22Rv1 (cell line): ENCODE measurements at regions not wholly inside any gene's neighbourhood (a gene's known extent, or its start where the extent isn't known, plus 50 kb on each side); places are given as distances from the start of the nearest gene placed in this dataset.

Experiments
- ZFX ChIP-seq: fragments of 450-650 bp; IDR thresholded peaks from 2 replicates; pipeline ENCODE4 v1.6.1; 2017; ENCODE audit warnings: antibody characterized with exemption, borderline replicate concordance
- TF ChIP-seq, protein P1 (sequence below): fragments of 450-650 bp; IDR thresholded peaks from 2 replicates; pipeline ENCODE4 v1.5.1; 2017; ENCODE audit warnings: mild to moderate bottlenecking

DNA sequence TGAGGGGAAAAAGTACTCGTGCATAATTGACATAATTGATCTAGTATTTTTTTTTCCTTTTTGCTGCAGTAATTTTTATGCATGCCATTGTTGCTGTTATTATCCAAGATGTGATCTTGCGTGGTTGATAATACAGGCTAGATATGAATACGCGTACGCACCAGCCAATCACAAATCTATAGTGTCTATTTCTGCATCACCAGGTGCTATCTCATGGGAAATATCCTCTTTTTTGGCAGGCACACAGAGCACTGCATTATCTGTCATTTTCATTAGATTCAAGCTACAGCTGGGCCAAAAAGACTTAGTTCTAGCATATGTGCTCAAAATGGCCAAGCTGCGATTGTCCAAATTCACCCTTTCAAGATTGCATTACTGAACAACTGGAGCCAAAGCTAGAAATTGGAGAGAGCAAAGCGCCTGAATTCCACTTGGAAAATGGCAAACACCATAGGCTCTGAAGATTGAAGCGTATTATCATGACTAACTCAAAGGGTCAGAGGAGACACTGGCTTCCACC lies 181.1 kb downstream of the TSHZ3 start:
- TF ChIP-seq, protein P1, sequence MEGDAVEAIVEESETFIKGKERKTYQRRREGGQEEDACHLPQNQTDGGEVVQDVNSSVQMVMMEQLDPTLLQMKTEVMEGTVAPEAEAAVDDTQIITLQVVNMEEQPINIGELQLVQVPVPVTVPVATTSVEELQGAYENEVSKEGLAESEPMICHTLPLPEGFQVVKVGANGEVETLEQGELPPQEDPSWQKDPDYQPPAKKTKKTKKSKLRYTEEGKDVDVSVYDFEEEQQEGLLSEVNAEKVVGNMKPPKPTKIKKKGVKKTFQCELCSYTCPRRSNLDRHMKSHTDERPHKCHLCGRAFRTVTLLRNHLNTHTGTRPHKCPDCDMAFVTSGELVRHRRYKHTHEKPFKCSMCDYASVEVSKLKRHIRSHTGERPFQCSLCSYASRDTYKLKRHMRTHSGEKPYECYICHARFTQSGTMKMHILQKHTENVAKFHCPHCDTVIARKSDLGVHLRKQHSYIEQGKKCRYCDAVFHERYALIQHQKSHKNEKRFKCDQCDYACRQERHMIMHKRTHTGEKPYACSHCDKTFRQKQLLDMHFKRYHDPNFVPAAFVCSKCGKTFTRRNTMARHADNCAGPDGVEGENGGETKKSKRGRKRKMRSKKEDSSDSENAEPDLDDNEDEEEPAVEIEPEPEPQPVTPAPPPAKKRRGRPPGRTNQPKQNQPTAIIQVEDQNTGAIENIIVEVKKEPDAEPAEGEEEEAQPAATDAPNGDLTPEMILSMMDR, result no peak
- no peak for TF ChIP-seq ZFX
